Common myeloid progenitor, CD34-positive (primary cell): ENCODE measurements at regions not wholly inside any gene's neighbourhood (a gene's known extent, or its start where the extent isn't known, plus 50 kb on each side); places are given as distances from the start of the nearest gene placed in this dataset.
A peak's percentile ranks its signal among the peaks of the same experiment; 100 is the strongest.

Experiments
- CTCF ChIA-PET: fragments of 350-600 bp; sonication (Branson Sonifier 250); formaldehyde crosslinking; loops from one replicate; lab custom pipeline; 2021; ENCODE audit warnings: antibody characterized with exemption; lab: Charles Lee
- POLR2A ChIA-PET: fragments of 350-600 bp; sonication (Branson Sonifier 250); formaldehyde crosslinking; loops from one replicate; lab custom pipeline; 2021; ENCODE audit warnings: antibody characterized with exemption; lab: Charles Lee
- DNase-seq, 3 donors: peaks; one replicate each; pipeline versions ENCODE4 v3.0.0 to v3.0.0-alpha.2; 2013
- H3K27ac ChIP-seq, 2 experiments: 1 replicate in 1 of 2; 2 replicates in 1 of 2; pipeline ENCODE4 v1.7.0; 2013; ENCODE audit warnings: inconsistent platforms in 2 of 2, low read length in 2 of 2, mild to moderate bottlenecking in 2 of 2, low read depth in 1 of 2, moderate library complexity in 1 of 2; ENCODE audit not compliant: severe bottlenecking in 2 of 2, insufficient read depth in 1 of 2, poor library complexity in 1 of 2
- H3K27me3 ChIP-seq, 5 experiments: replicated peaks in 2 of 5; 1 replicate in 3 of 5; 2 replicates in 2 of 5; pipeline versions ENCODE4 v1.6.1 to v1.7.0; 2013; ENCODE audit warnings: low read length in 4 of 5, mild to moderate bottlenecking in 2 of 5, moderate library complexity in 2 of 5, inconsistent platforms in 1 of 5; ENCODE audit not compliant: insufficient read depth in 5 of 5, control insufficient read depth in 4 of 5
- H3K36me3 ChIP-seq, 4 experiments: 1 replicate in 2 of 4; 2 replicates in 2 of 4; pipeline versions ENCODE4 v1.6.1 to v1.7.0; 2013; ENCODE audit warnings: low read length in 3 of 4, control low read depth in 1 of 4, mild to moderate bottlenecking in 1 of 4; ENCODE audit not compliant: control insufficient read depth in 4 of 4, insufficient read depth in 4 of 4
- H3K4me1 ChIP-seq, 4 experiments: 1 replicate in 3 of 4; 2 replicates in 1 of 4; pipeline versions ENCODE4 v1.6.1 to v1.7.1; 2013; ENCODE audit warnings: low read length in 3 of 4, mild to moderate bottlenecking in 3 of 4, control low read depth in 1 of 4, inconsistent platforms in 1 of 4, moderate library complexity in 1 of 4; ENCODE audit not compliant: control insufficient read depth in 4 of 4, insufficient read depth in 4 of 4; ENCODE audit errors: control extremely low read depth in 1 of 4
- H3K4me3 ChIP-seq, 7 experiments: 1 replicate in 4 of 7; 2 replicates in 3 of 7; pipeline versions ENCODE4 v1.5.1 to v1.7.0; 2013; ENCODE audit warnings: mild to moderate bottlenecking in 7 of 7, low read length in 6 of 7, moderate library complexity in 6 of 7, inconsistent platforms in 2 of 7, low read depth in 2 of 7, control low read depth in 1 of 7; ENCODE audit not compliant: insufficient read depth in 4 of 7, control insufficient read depth in 1 of 7; ENCODE audit errors: extremely low read depth in 1 of 7
- H3K9me3 ChIP-seq, 5 experiments: 1 replicate in 4 of 5; 2 replicates in 1 of 5; pipeline versions ENCODE4 v1.6.1 to v1.7.1; 2013; ENCODE audit warnings: low read length in 4 of 5, mild to moderate bottlenecking in 2 of 5, inconsistent platforms in 1 of 5, low read depth in 1 of 5, moderate library complexity in 1 of 5; ENCODE audit not compliant: control insufficient read depth in 4 of 5, insufficient read depth in 2 of 5; ENCODE audit errors: control extremely low read depth in 1 of 5
- WGBS: methylation state at CpG from one replicate; pipeline ENCODE4 v1.1.5; 2013; ENCODE audit not compliant: insufficient coverage; 5-methylcytosine and 5-hydroxymethylcytosine counted together

GRCh38 chr16:66273053-66273452 is 93.4 kb upstream of the CDH5 start:
- Histone ChIP-seq H3K27ac (no peak overlapping the region), H3K9me3 (no peaks in the 10 kb centered on the region), H3K27me3 (peaks cover 0 to 17% (median 7%) of the 10 kb centered on the region in 5 experiments), H3K4me1 (peaks cover 0 to 7% (median 5%) of the 10 kb centered on the region in 4 experiments), H3K36me3 (no peaks in the 10 kb centered on the region), H3K4me3 (no peak overlapping the region)
- WGBS: 89% methylated on average over 4 of the region's 4 CpGs
- POLR2A ChIA-PET: no interaction called here
- CTCF ChIA-PET: interaction anchor here (0.9 to 1.1 kb wide), 3 partner anchors 14 to 69 kb away, joined by 3 read pairs; no protein-coding TSS in a partner anchor
- DNase-seq: no peak

GRCh38 chr16:66272461-66272860 is 94.0 kb upstream of the CDH5 start:
- H3K4me3 ChIP-seq: no peak overlapping the region
- H3K27me3 ChIP-seq: peaks cover 0 to 17% (median 6%) of the 10 kb centered on the region in 5 experiments
- CTCF ChIA-PET: interaction anchor here (0.8 to 1.5 kb wide), 2 partner anchors 39 to 41 kb away, joined by 3 read pairs; no protein-coding TSS in a partner anchor
- H3K4me1 ChIP-seq: peaks cover 0 to 7% (median 5%) of the 10 kb centered on the region in 4 experiments
- no peak for DNase-seq
- H3K27ac ChIP-seq: no peak overlapping the region
- no peaks in the 10 kb centered on the region for H3K36me3 ChIP-seq
- POLR2A ChIA-PET: no interaction called here
- no peaks in the 10 kb centered on the region for H3K9me3 ChIP-seq
- WGBS: 100% methylated on average over 3 of the region's 6 CpGs

GRCh38 chr16:66271074-66272060 is 95.1 kb upstream of the CDH5 start:
- Histone ChIP-seq H3K4me3 (no peak overlapping the region), H3K27me3 (peaks cover 0 to 20% (median 6%) of the 10 kb centered on the region in 5 experiments), H3K9me3 (no peaks in the 10 kb centered on the region), H3K27ac (no peak overlapping the region), H3K4me1 (peaks cover 0 to 16% (median 14%) of the 10 kb centered on the region in 4 experiments), H3K36me3 (no peaks in the 10 kb centered on the region)
- no peak for DNase-seq
- WGBS: 96% methylated on average over 8 of the region's 14 CpGs
- ChIA-PET POLR2A (no interaction called here), CTCF (interaction anchor here (0.8 to 1.6 kb wide), 5 partner anchors 10 to 138 kb away, joined by 3 to 9 read pairs (median 3); no protein-coding TSS in a partner anchor)

GRCh38 chr16:66270333-66270927 is 96.1 kb upstream of the CDH5 start:
- Histone ChIP-seq H3K4me1 (peaks cover 0 to 20% (median 15%) of the 10 kb centered on the region in 4 experiments), H3K36me3 (no peaks in the 10 kb centered on the region), H3K27me3 (peaks cover 0 to 23% (median 6%) of the 10 kb centered on the region in 5 experiments), H3K9me3 (no peaks in the 10 kb centered on the region), H3K4me3 (peak overlapping the region in 3 of 7 experiments; percentile 10 to 36 (median 30)), H3K27ac (no peak overlapping the region)
- ChIA-PET POLR2A (no interaction called here), CTCF (interaction anchor here (1.4 to 1.6 kb wide), 2 partner anchors 9 to 137 kb away, joined by 3 to 9 read pairs; no protein-coding TSS in a partner anchor)
- 12% methylated on average over 44 of the region's 48 CpGs for WGBS
- DNase-seq: peak; percentile 52 to 66 (median 66)

- Histone ChIP-seq H3K27ac (no peak overlapping the region), H3K36me3 (no peaks in the 10 kb centered on the region), H3K4me1 (peaks cover 0 to 20% (median 15%) of the 10 kb centered on the region in 4 experiments), H3K27me3 (peaks cover 0 to 23% (median 6%) of the 10 kb centered on the region in 5 experiments), H3K4me3 (peak overlapping the region in 2 of 7 experiments; percentile 10 to 36), H3K9me3 (no peaks in the 10 kb centered on the region)
- CTCF ChIA-PET: interaction anchor here (1.4 kb wide), 1 partner anchor 136 kb away, joined by 3 read pairs; no protein-coding TSS in a partner anchor
- POLR2A ChIA-PET: no interaction called here
- no peak for DNase-seq
- 56% methylated on average over 12 of the region's 14 CpGs for WGBS
These were observed 96.7 kb upstream of the CDH5 start for GRCh38 chr16:66269617-66270332.

GRCh38 chr16:66267292-66268014 is 99.0 kb upstream of the CDH5 start:
- Histone ChIP-seq H3K36me3 (no peaks in the 10 kb centered on the region), H3K4me3 (peak overlapping the region in 1 of 7 experiments; percentile 52), H3K9me3 (no peaks in the 10 kb centered on the region), H3K27ac (no peak overlapping the region), H3K4me1 (peaks cover 0 to 20% (median 15%) of the 10 kb centered on the region in 4 experiments), H3K27me3 (peaks cover 0 to 23% (median 4%) of the 10 kb centered on the region in 5 experiments)
- 75% methylated on average over 4 of the region's 10 CpGs for WGBS
- ChIA-PET POLR2A (no interaction called here), CTCF (interaction anchor here (0.6 to 0.9 kb wide), 3 partner anchors 9 to 14 kb away, joined by 3 to 5 read pairs (median 4); no protein-coding TSS in a partner anchor)
- DNase-seq: peak in 1 of 3 donors; percentile 11
